ENCODE measurements at regions not wholly inside any gene's neighbourhood (a gene's known extent, or its start where the extent isn't known, plus 50 kb on each side); places are given as distances from the start of the nearest gene placed in this dataset.

GRCh38 chr12:62127516-62127915 lies 132.7 kb upstream of the USP15 start:
- no peak for DNase-seq (ENCODE audit: low read depth in 4 of 4, low spot score in 3 of 4)

DNA sequence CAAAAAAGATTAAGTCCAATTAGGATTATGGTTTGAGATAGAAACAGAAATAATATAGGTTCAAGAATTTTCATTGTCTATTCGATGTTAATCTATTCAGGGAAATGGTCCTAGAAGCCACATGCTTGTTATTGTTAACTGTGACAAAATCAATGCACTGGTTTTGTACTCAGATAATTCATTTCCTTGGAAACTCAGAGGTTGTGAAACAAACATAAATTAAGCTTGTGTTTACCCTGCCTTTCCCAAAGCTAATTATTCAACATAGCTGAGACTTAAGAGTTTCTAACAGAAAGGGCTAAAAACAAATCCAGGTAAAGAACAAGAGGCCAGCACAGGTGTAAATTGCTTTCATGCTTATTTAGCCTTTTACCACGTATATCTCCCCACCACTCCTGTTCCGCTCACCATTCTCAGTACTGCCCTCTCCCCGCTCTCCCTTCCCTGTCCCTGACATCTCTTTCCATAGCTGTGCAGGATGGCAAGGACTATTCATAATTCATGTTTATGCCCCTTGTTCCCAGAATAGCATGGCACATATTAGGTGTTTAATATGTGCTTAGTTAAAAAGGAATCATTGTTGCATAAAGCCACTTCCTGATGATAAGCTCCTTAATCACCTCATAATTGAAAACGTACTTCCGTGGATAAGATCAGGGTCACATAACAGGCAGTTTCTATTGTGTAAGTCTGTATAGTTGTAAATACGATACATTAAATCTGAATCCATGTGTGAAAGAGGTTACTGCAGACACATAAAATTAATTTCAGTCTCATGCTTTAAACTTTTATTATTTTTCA lies 131.8 kb upstream of the USP15 start:
- no peak for DNase-seq (ENCODE audit: low read depth in 4 of 4, low spot score in 3 of 4)

DNA sequence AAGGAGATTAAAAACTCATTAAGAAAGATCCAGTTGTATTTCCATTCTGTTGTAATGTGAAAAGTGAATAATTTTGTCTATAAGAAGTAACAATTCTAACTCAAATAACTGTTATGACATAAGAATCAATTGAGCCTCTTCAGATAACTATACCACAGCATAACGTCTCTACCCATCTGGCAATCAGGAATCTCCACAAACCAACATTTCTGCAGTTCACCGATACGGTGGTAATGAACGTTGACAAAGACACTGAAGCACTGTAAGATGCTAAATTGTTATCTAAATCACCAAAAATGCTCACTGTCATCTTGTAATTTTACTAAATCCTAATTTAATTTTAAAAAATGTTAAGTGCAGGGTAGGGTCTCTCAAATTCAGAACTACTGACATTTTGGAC lies 130.9 kb upstream of the USP15 start:
- DNase-seq (ENCODE audit: low read depth in 4 of 4, low spot score in 3 of 4) = no peak

GRCh38 chr12:62130402-62130801 lies 129.8 kb upstream of the USP15 start:
- DNase-seq (ENCODE audit: low read depth in 4 of 4, low spot score in 3 of 4) = no peak

GRCh38 chr12:62130834-62131552 lies 129.2 kb upstream of the USP15 start:
- no peak for DNase-seq (ENCODE audit: low read depth in 4 of 4, low spot score in 3 of 4)

DNA sequence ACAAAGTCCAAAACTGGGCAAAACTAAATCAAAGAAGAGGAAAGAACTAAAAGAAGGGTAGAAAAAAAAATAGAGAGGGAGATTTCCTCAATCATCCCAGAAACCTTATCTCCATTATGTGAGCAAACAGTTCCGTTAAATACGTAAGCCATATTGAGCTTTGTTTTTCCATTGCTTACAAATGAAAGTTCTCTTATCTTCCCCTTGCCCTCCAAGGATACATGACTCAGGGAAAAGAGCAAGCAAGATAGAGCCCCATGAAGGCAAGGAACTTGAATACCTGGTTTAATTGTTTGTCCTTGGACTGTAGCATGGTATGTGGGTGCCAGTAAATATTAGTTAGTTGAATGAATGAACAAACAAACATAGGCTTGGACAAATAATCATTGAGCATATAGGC lies 126.8 kb upstream of the USP15 start:
- DNase-seq (ENCODE audit: low read depth in 4 of 4, low spot score in 3 of 4) = no peak

GRCh38 chr12:62135553-62136200 lies 124.5 kb upstream of the USP15 start:
- DNase-seq (ENCODE audit: low read depth in 4 of 4, low spot score in 3 of 4) = no peak

DNA sequence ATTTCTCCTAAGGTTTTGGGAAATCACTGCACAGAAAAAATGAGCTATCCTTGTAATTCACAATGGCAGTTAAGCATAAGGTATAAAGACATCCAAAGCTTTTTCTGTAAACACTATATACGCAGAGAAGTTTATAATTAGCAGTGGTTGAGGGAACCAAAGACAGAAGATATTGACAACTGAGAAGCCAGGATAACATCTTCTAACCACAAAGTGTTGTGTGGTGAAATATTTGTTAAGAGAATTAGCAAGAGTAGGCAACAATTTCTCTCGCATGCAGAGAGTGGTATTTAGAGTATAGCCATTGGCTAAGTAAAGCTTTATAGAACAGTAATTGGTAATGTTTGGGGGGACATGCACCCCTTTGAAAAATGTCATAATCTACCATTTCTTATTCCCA lies 123.7 kb upstream of the USP15 start:
- DNase-seq (ENCODE audit: low read depth in 4 of 4, low spot score in 3 of 4) = no peak

DNA sequence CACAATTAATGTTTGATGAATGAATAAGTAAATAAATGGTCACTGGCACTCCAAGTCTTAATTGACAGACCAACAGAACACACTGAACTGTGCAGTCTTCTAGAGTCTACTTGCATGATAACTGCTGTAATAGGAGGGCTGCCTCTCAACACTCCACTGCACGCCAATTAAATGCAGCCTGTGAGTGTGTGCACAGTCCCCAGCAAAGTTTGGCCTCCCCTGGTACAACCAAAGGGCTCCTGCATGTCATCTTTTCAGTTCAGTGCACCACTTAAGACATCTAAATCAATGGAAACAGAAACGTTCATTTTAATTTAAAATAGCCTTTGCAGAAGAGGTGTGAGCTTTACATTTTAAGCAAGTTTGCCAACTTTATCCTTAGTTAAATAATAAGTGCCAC lies 121.7 kb upstream of the USP15 start:
- DNase-seq (ENCODE audit: low read depth in 4 of 4, low spot score in 3 of 4) = no peak

DNA sequence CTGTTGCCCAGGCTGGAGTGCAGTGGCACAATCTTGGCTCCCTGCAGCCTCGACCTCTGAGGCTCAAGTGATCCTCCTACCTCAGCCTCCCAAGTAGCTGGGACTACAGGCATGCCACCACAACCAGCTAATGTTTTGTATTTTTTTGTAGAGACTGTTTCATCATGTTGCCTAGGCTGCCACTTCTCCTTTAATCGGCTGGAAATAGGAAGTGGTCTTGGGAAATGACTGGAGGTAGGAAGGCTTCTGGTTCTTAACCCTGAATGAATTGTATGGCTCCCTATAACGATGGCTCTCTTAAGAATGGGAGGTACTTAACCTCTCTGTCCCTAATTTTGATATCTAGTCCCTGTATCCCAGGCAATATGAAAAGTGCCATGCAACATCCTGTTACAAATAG lies 113.9 kb upstream of the USP15 start:
- DNase-seq (ENCODE audit: low read depth in 4 of 4, low spot score in 3 of 4) = no peak

DNA sequence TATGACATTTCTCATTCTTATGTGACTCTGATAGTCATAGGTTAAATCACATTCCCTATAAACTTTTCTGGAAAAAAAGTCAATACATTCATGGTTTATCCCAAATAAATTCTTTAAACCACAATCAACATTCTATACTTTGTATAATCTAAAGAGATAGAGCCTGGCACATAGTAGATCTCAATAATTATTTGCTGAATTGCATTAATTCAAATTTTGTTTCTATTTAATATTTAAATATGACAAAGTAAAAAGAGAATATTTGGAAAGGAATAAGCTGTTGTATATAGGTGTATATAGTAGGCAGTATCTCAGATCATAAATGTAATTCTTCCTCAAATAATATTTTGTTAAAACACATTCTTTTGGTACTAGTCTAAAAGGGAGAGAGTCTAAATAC lies 102.2 kb upstream of the USP15 start:
- DNase-seq (ENCODE audit: low read depth in 4 of 4, low spot score in 3 of 4) = no peak

GRCh38 chr12:62158461-62159360 lies 101.5 kb upstream of the USP15 start:
- DNase-seq (ENCODE audit: low read depth in 4 of 4, low spot score in 3 of 4) = no peak

DNA sequence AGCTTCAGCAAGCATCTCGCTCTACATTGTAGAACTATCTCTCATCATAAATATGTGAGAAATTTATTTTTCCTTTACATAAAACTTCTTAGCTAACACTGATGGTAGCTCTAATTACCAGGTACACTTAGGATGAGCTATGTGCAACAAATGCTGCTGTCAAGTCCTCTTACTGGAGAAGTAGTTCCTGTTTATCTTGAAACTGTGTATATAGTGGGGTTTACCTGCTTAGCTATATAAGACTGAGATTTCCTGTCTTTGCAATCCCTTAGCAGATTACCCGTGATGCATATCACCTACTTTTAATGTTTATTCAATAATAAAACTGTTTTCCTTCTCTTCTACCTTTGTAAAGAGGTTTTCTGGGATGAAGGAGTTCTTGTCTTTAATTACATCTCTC lies 98.0 kb upstream of the USP15 start:
- no peak for DNase-seq (ENCODE audit: low read depth in 4 of 4, low spot score in 3 of 4)

GRCh38 chr12:62163368-62163767 lies 96.8 kb upstream of the USP15 start:
- DNase-seq (ENCODE audit: low read depth in 4 of 4, low spot score in 3 of 4) = no peak

- DNase-seq (ENCODE audit: low read depth in 4 of 4, low spot score in 3 of 4) = no peak
These were observed 96.2 kb upstream of the USP15 start for GRCh38 chr12:62164036-62164435.

DNA sequence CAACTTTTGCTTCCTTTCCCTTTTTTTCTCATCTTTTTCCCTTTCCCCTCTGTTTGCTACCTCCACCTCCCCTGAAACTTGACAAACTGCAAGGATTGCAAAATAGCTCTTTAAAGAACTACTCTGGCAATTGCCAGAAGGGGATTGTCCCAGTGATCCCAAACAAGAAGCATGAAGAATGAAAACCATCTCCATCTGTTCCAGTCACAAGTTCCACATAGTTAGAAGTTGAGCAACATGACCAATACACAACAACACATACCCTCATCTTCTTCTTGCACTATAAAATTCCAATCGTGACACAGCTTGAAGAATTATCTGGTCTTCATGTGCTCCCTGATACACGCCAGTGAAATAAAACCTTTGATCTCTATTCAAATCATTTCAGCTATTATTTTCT lies 93.7 kb upstream of the USP15 start:
- DNase-seq (ENCODE audit: low read depth in 4 of 4, low spot score in 3 of 4) = no peak

GRCh38 chr12:62168411-62168810 lies 91.8 kb upstream of the USP15 start:
- no peak for DNase-seq (ENCODE audit: low read depth in 4 of 4, low spot score in 3 of 4)

- DNase-seq (ENCODE audit: low read depth in 4 of 4, low spot score in 3 of 4) = no peak
These were observed 90.0 kb upstream of the USP15 start for GRCh38 chr12:62170241-62170640.

DNA sequence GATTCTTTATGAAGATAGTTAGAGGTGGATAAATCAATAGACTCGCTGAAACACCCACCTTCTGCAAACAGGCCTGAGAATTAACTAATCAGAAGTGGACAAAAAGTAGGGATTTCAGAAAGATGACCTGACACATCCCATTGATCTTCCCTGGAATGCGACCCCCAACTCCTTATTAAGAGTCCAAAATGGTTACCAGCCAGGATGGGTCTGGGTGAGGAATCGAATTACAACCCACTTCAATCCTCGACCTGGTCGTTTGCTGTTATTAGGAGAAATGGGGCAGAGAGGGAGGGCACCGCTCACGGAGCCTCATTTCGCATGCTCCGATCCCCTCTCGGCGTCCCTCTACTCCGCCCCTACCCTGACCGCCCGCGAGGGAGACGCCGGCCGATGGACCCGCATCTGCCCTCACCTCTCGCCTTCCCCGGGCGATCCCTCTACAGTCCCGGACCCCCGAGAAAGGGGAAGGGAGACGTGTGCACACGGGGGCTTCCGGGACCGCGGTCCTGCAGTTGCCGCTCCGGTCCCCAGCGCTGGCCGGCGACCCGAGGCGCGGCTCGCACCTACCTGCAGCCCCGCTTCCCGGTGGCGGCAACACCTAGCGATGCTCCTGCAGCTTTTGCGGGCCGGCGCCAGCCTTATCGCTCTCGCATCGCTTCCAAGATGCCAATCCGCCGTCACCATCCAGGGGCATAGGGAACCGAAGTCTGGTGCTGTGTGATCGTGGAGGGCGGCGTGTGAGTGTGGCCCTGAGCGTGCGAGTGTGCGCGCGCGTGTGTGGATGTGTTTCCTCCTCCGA lies 69.3 kb upstream of the USP15 start:
- DNase-seq (ENCODE audit: low read depth in 4 of 4, low spot score in 3 of 4) = no peak
